Right hindlimb (tissue), 1 donor: ENCODE measurements at regions not wholly inside any gene's neighbourhood (a gene's known extent, or its start where the extent isn't known, plus 50 kb on each side); places are given as distances from the start of the nearest gene placed in this dataset.
"Not testable (repeated sequence)": the region's sequence is repeated elsewhere in the genome, so short reads cannot be mapped to it uniquely, and the experiment has no call there.

Experiments
- DNase-seq: peaks from one replicate; pipeline ENCODE4 v3.0.0-alpha.2; 2018

GRCh38 chr12:78338054-78338785 lies 507.5 kb downstream of the NAV3 start:
- no peak for DNase-seq

- no peak for DNase-seq
These were observed 509.7 kb downstream of the NAV3 start for GRCh38 chr12:78340406-78340805.

- DNase-seq, result no peak
These were observed 513.0 kb downstream of the NAV3 start for GRCh38 chr12:78343657-78344056.

- DNase-seq, result peak; percentile 21
These were observed 505.1 kb upstream of the SYT1 start for GRCh38 chr12:78359520-78359919.

GRCh38 chr12:78361683-78362082 lies 502.9 kb upstream of the SYT1 start:
- no peak for DNase-seq

GRCh38 chr12:78371284-78371683 lies 493.3 kb upstream of the SYT1 start:
- DNase-seq, result no peak

GRCh38 chr12:78375461-78375860 lies 489.1 kb upstream of the SYT1 start:
- DNase-seq, result no peak

GRCh38 chr12:78376257-78376656 lies 488.3 kb upstream of the SYT1 start:
- no peak for DNase-seq

- not testable (repeated sequence) for DNase-seq
These were observed 485.5 kb upstream of the SYT1 start for GRCh38 chr12:78379065-78379464.

- DNase-seq, result no peak
These were observed 481.2 kb upstream of the SYT1 start for GRCh38 chr12:78383414-78383813.

- DNase-seq, result no peak
These were observed 480.0 kb upstream of the SYT1 start for GRCh38 chr12:78384541-78384940.

GRCh38 chr12:78385541-78385940 lies 479.0 kb upstream of the SYT1 start:
- DNase-seq, result no peak

GRCh38 chr12:78386871-78387270 lies 477.7 kb upstream of the SYT1 start:
- no peak for DNase-seq

GRCh38 chr12:78387721-78388120 lies 476.9 kb upstream of the SYT1 start:
- no peak for DNase-seq

GRCh38 chr12:78388461-78388860 lies 476.1 kb upstream of the SYT1 start:
- no peak for DNase-seq

GRCh38 chr12:78390920-78391319 lies 473.7 kb upstream of the SYT1 start:
- DNase-seq, result no peak

- no peak for DNase-seq
These were observed 471.7 kb upstream of the SYT1 start for GRCh38 chr12:78392918-78393317.

GRCh38 chr12:78395961-78396360 lies 468.6 kb upstream of the SYT1 start:
- no peak for DNase-seq

GRCh38 chr12:78396538-78396937 lies 468.0 kb upstream of the SYT1 start:
- DNase-seq, result no peak

- no peak for DNase-seq
These were observed 465.8 kb upstream of the SYT1 start for GRCh38 chr12:78398750-78399149.

GRCh38 chr12:78402366-78403134 lies 462.0 kb upstream of the SYT1 start:
- no peak for DNase-seq

GRCh38 chr12:78403136-78403535 lies 461.4 kb upstream of the SYT1 start:
- DNase-seq, result no peak

GRCh38 chr12:78403681-78404080 lies 460.9 kb upstream of the SYT1 start:
- DNase-seq, result no peak

GRCh38 chr12:78406213-78406612 lies 458.4 kb upstream of the SYT1 start:
- DNase-seq, result no peak

GRCh38 chr12:78406828-78407227 lies 457.7 kb upstream of the SYT1 start:
- DNase-seq, result no peak
